ENCODE measurements at regions not wholly inside any gene's neighbourhood (a gene's known extent, or its start where the extent isn't known, plus 50 kb on each side); places are given as distances from the start of the nearest gene placed in this dataset.
"Not testable (repeated sequence)": the region's sequence is repeated elsewhere in the genome, so short reads cannot be mapped to it uniquely, and the experiment has no call there.

DNA sequence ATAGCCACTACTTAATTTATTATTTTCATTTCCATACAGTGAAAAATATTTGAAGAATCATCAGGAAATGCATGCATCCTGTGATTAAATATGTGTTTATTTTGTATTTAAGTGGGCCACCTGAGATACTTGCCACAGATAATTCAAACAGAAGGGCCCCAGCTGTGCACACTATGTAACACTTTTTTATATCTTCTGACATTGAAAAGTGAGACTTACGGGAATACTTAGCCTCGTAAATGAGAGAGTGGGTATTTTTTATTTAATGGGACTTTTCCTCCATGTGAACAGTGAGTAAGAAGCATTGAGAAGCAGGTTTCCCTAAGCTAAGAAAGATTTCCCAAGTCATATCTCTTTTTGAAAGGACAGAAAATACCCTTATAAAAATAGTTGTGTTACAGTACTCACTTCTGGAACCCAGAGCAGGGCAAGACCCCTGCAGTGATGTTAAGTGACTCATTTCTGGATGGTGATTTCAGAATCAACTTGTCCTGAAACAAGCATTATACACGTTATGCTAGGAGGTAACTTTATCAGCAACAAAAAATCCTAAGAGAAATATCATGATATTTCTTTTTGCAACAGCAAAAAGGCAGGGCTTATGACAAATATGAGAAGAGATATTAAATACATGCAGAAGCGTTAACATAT is 478.1 kb upstream of the CHORDC1 start:
- no peak for DNase-seq (ENCODE audit: low read depth, low spot score)

DNA sequence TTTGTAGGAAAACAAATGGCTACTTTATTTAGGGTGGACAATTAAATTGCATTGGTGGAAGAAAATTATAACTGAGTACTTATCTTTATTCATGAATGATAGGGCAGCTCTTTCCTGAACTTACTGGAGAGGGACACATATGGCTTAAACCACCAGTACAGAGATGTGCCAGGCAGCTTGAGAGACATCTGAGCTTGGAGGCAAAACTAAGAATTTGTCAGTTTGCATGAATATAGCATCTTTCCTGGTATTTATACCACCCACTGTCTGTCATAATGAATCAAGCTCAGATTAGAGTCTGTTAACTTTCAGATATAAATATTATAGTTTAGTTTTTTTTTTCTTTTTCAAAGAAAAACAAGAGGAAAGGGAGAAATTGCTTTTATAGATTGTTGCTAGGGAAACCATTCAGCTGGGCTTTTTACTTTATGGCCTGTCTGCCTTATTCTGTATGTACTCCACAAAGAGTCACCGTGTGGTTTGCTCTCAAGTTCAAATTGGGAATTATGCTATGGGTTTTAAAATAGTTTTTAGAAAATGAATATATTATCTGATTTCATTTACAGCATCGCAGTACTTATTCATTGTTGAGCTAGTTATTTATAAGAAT is 477.0 kb upstream of the CHORDC1 start:
- no peak for DNase-seq (ENCODE audit: low read depth, low spot score)

DNA sequence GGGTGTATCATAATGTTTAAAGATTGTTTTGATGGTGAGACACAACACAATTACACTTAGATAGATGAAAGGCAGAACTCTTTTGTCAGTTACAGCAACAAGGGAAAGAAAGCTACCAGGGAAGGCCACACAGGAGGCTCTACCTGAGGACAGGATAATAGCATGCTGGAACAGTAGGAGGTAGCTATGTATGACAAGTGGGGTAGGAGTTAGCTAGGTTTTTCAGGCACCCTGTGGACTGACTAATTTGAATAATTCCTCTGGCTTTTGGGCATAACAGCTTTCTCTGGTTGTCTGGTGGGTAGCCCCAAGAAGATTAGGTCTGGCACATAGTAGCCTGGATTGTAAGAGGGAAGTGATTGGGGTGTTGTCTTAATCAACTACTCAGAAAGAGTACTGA is 475.4 kb upstream of the CHORDC1 start:
- no peak for DNase-seq (ENCODE audit: low read depth, low spot score)

DNA sequence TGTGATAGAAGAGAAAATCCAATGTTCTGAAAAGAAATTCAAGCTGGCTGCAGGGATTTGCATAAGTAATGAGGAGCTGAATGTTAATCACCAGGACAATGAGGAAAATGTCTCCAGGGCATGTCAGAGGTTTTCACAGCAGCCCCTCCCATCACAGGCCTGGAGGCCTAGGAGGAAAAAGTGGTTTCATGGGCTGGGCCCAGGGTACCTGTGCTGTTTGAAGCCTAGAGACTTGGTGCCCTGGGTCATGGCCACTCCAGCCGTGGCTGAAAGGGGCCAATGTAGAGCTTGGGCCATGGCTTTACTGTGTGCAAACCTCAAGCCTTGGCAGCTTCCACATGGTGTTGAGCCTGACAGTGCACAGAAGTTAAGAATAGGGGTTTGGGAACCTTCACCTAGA is 452.6 kb upstream of the CHORDC1 start:
- DNase-seq (ENCODE audit: low read depth, low spot score) = not testable (repeated sequence)

DNA sequence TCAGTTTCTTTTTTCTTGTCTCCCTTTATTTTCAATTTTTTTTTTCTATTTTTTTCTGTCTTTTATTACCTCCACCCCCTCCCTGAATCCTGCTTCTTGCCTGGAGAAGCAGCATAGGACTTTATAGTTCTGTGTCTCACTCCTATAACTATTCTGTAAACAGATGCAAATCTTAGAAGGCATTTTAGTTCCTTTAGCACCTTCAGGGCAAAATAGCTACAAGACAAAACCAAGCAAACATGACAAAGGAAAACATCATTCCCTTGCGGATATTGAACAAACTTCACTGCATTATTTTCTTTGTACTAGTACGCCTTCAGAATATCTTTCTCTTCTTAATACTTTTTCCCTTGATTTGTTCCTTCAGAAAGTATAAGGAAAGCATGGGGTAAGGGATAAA is 446.2 kb upstream of the CHORDC1 start:
- no peak for DNase-seq (ENCODE audit: low read depth, low spot score)

DNA sequence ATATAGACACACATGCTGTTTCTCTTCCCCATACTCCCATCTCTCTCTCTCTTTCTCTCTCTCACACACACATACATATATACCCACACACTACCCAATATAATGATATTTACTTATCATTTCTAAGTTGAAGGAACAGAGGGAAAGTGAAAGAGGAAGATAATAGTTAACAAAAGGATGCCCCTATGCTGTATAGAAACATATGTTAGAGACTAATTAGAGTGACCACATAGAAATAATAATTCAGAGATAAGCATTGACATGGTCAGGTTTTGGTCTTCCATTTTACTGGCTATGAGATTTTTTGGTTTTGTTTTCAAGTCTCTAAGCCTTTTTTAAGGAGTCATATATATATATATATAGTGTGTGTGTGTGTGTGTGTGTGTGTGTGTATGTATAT is 445.7 kb upstream of the CHORDC1 start:
- DNase-seq (ENCODE audit: low read depth, low spot score) = no peak

DNA sequence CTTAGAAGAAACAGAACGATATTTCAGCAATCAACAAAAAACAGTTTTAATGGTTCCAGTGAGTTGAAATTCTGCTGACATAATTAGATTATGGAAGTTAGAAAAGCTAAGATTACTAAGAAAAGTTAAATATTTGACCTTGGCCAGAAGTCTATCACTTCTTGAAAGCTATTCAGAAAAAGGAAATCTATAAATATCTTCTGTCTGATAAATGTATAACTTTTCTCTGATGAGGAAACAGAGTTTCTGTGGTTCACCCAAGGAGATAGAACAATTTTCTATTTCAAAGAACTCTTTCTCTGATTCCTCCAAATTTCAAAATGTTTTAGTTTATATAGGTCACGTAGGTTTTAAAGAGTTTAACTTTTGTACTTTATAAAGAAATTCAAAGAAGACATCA is 438.4 kb upstream of the CHORDC1 start:
- no peak for DNase-seq (ENCODE audit: low read depth, low spot score)

DNA sequence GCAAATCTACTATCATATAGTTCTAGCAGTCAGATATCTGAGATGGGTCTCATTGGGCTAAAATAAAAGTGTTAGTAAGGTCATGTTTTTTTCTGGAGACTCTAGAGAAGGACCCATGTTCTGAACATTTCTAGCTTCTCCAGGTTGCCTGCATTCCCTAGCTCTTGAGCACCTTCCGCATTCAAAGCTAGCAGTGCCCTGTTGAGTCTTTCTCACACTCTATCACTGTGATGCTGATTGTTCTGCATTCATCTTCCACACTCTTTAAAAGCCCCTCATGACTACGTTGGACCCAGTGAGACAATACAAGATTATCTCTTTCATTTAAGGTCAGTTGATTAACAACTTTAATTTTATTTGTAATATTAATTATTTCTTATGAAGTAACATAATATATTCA is 433.3 kb upstream of the CHORDC1 start:
- no peak for DNase-seq (ENCODE audit: low read depth, low spot score)

DNA sequence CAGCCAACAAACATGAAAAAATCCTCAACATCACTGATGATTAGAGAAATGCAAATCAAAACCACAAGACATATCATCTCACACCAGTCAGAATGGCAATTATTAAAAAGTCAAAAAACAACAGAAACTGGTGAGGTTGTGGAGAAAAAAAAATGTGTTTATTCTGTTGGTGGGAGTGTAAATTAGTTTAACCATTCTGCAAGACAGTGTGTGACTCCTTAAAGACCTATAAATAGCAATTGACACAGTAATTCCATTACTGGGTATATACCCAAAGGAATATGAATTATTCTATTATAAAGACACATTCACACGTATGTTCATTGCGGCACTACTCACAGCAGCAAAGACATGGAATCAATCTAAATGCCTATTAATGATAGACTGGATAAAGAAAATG is 427.3 kb upstream of the CHORDC1 start:
- DNase-seq (ENCODE audit: low read depth, low spot score) = no peak

DNA sequence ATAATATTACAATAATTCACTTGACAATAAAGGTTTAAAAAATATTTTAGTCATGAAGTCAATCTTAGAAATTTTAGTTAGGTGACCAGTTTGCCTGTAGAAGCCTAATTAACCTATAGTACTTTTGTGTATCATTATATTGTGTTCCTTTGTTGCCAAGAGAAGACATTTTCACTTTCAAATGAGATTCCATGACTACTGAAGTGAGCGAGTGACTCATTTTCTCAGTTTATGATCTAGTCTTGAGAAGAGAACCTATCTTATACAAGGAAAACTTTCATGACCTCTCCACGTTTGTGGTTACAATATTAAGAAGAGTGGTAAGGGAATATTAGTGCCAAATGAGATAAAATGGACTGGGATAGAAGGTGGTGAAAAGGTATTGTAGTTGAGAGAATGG is 423.9 kb upstream of the CHORDC1 start:
- DNase-seq (ENCODE audit: low read depth, low spot score) = no peak

DNA sequence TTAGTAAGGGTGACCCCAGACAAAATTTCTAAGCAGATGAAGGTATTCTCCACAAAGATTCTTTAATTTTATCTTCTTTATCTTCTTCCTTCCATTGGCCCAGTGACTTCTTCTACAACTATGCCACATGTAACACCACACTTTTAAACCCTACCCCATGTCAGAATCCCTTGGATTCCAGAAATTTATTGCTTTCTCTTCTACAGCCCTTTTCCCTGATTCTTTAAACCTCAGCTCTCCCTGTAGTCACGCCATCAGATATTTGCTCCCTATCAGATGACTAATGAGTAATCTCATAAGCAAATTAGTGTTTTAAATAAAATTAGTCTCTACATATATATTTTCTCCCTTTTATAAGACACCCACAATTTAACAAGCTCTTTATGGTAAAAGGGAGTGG is 423.4 kb upstream of the CHORDC1 start:
- DNase-seq (ENCODE audit: low read depth, low spot score) = no peak

DNA sequence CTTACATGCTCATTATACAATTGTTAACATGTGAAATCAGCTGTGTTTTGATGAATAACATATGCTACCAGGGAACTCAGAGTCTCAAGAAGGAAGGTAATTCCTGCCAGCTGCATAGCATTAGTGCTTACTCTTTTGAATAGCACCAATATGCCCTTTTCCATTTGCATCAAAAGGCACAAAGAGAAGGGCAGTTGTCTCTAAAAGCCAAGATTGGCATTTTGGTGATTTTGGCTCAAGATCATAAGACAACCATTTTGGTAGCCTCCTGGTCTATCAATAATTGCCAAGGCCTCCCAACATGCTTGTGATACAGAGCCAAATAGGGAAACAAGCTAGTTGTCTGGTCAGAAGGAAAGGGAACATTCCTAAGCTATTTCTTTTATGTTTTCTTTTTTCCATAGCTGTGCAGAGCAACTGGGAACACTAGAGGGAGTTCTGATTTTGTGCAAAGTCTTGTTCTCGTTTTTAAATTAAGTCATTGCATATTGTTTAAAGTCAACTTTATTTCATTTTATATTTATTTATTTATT is 416.7 kb upstream of the CHORDC1 start:
- no peak for DNase-seq (ENCODE audit: low read depth, low spot score)

DNA sequence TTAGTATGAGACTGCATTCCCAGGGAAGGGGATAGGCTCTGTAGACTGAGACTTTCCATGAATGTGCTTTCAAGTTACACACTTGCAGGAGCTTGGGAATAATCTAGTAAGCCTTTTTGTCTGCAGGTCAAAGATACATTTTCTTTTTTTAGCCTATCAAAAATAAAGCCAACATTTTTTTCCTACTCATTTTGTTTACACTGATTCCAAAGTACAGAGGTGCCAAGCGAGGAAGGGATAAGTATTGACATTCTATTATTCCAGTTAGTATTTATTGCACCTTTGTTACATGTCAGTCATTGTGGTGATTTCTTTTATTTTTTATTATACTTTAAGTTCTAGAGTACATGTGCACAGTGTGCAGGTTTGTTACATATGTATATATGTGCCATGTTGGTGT is 413.0 kb upstream of the CHORDC1 start:
- no peak for DNase-seq (ENCODE audit: low read depth, low spot score)

DNA sequence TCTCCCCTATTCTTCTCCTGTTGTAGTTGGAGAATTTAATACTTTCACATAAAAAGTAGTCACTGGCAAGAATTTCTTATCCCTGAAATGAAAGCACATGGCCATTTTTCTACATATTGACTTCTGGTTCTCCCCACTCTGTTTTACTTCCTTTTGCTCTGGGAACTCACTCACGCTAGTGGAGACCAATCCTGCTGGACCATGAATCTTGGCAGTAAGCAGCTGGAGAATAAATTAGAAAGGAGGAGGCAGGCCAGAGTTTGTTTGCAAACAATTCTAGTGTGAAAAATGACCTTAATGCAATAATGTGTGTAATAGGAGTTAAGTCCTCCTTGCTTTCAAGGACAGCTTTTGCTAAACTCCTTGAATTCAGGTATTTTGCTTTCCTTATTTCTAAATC is 412.3 kb upstream of the CHORDC1 start:
- DNase-seq (ENCODE audit: low read depth, low spot score) = no peak

DNA sequence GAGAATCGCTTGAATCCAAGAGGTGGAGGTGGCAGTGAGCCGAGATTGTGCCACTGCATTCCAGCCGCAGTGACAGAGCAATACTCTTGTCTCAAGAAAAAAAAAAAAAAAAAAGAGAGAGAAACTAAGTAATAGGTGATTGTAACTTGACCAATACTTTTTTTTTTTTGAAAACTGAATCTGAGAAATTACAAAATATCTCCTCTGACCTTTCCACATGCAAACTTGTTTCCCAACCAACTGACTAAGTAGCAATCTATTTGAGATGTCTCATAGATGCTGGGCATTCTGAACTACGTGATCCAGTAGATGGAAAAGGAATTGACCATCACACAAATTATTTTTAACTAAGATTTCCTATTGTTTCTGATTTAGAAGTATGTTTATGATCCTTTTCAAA is 407.3 kb upstream of the CHORDC1 start:
- no peak for DNase-seq (ENCODE audit: low read depth, low spot score)

DNA sequence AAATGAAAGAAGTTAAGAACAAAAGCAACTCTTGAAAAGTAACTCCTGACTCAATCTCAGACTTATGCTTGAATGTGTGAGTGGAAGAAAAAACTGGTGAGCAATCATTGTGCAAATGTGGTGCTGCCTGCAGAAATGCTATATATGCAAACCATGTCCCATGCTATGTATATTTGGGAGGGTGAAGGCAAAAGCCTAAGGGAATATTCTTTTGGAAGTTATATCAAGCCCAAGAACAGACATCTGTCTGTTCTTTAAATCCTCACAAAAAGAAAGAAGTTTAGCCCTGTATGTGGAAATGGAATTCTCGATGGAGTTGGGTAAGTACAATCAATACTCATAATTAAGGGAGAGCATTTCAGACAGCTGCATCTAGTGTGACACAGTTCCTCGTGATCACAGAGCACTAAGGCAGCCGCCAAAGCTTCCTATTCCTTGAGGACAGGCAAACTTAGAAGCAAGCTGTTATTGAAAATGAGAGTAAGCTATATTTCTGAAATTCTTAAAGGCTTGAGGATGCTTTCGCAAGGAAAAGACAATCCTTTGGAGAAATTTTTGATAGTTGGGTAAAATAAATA is 406.5 kb upstream of the CHORDC1 start:
- no peak for DNase-seq (ENCODE audit: low read depth, low spot score)

DNA sequence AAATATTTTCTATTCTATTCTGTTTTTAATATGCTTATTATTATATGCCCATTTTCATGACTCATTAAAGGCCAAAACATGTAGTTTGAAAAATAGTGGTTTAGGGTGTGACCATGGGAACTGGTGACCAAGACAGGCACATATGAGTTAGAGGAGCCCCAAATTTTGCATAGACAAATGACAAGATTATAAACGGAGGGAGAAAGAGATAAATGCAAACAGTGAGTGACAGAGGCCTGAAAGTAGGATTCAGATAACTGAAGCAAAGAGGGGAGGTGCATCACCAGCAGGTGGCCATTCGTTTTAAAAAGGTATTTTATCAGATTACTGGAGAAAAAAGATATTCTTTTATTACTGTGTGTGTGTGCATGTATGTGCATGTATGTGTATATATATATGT is 391.5 kb upstream of the CHORDC1 start:
- DNase-seq (ENCODE audit: low read depth, low spot score) = no peak

DNA sequence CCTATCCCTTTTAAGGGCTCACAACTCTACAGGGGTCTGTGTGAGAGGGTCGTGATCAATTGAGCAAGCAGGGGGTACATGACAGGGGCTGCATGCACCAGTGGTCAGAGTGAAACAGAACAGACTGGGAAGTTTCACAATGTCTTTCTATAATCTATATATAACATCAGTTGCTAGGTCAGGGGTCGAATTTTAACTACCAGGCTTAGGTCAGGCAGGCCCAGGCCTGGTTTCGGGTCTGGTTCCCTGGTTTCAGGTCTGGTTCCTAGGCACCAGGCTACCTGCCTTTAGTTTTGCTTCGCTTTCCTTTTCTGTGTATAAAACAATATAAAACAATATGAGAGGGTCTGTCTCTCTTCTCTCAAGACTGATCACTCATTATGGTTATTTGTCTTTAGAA is 390.2 kb upstream of the CHORDC1 start:
- not testable (repeated sequence) for DNase-seq (ENCODE audit: low read depth, low spot score)

DNA sequence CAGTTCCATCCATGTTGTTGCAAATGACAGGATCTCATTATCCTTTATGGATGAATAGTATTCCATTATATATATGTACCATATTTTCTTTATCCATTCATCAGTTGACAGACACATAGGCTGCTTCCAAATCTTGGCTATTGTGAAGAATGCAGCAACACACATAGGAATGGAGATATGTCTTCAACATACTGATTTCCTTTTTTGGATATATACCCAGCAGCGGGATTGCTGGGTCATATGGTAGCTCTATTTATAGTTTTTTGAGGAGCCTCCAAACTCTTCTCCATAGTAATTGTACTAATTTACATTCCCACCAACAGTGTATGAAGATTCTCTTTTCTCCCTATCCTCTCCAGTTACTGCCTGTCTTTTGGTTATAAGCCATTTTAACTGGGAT is 383.9 kb upstream of the CHORDC1 start:
- DNase-seq (ENCODE audit: low read depth, low spot score) = no peak

DNA sequence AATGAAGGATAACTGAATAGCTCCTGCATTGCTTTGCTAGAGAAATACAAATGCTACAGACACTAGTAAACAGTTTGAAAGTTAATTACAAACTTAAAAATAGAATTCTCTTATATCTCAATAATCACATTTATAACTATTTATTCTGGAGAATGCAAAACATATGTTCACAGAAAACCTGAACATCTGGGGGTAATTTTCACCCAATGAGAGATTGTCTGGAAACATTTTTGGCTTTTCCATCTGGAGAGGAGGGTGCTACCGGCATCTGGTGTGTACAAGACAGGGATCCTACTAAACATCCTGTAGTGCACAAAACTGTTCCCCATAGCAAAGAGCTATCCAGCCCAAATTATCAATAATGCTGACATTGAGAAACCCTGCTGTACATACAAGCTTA is 378.4 kb upstream of the CHORDC1 start:
- DNase-seq (ENCODE audit: low read depth, low spot score) = no peak

DNA sequence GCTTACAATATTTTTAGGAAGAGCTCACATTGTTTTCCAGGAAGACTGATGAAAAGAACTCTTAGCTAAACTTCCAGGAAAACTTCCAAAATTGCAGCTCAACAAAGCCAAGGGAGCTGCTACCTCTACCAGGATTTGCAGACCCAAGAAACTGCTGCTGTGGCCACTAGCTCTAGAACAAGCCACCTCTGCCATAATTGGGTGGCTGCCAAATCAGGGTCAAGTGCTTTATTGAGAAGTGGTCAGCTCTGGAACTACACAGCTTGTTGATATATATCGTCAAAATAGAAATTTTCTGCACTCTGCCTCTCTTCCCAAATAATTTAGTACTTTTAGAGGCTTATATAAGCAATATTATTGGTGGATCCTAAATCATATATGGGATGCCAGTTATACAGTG is 371.8 kb upstream of the CHORDC1 start:
- DNase-seq (ENCODE audit: low read depth, low spot score) = no peak

DNA sequence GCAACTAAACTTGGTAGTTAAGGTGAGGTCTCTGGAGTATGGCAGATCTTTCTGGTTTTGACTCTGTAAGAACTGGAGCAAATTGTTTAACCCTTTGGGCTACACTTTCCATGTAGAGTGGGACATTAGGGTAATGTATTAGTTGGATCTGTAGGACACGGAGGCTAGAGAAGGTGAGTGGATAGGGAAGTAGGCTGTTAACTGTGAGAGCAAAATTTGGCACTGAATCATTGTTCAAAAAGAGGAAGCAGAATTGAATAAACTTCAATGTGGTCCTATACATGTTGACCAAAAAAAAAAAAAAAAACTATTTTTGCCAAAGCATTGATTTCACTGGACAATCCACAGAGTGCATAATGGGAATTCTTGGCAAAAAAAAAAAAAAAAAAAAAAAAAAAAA is 370.2 kb upstream of the CHORDC1 start:
- DNase-seq (ENCODE audit: low read depth, low spot score) = no peak

DNA sequence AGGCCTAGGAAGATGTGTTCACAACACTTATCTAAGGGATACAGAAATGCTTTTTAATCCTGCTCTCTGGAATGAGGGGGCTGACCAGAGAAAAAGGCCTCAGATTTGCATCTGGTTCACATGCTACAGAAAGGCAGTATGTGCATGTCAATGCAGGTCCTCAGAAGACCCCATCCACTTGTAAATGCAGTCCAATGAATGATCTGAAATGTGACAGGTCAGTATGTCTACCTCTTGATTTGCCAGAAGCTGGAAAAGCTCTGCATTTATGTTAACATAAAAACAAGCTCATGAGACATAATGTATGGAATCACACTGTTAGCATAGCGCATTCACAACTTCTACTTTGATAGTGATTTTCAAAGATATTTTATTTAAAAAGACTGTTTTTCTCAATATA is 367.4 kb upstream of the CHORDC1 start:
- DNase-seq (ENCODE audit: low read depth, low spot score) = no peak

Data from smooth muscle cell of the brain vasculature (primary cell).